HepG2 (cell line): ENCODE measurements at regions not wholly inside any gene's neighbourhood (a gene's known extent, or its start where the extent isn't known, plus 50 kb on each side); places are given as distances from the start of the nearest gene placed in this dataset.

Experiments used
- ATAC-seq: fragments of 200-7000 bp; cut with Tn5 transposase; 3 replicates; pipeline ENCODE4 v1.9.1; 2020; ENCODE audit warnings: mild to moderate bottlenecking, moderate library complexity
- BruUV-seq: library from RNA; stranded (reverse); fragments of 400-500 nt; replicated peaks from 2 replicates; lab custom pipeline; 2021; lab: Mats Ljungman, UMichigan
- CTCF ChIA-PET: fragments of 300-600 bp; formaldehyde crosslinking; extraction: SDS; loops from one replicate; lab custom pipeline; 2021; ENCODE audit warnings: low total read pairs, inconsistent platforms, low intra/inter-chr PET ratio; lab: Yijun Ruan, JAX
- POLR2A ChIA-PET: fragments of 350-600 bp; sonication (Branson Sonifier 250); formaldehyde crosslinking; loops from one replicate; lab custom pipeline; 2020; ENCODE audit warnings: antibody characterized with exemption, inconsistent platforms; lab: Yijun Ruan, JAX
- DNase-seq: peaks from one replicate; pipeline ENCODE4 v3.0.0-alpha.2; 2015; ENCODE audit warnings: low spot score
- FAIRE-seq: peaks from 3 replicates; lab custom pipeline; 2011; peaks lifted over from hg19 to GRCh38; lab: Jason Lieb, UNC
- H2AFZ ChIP-seq: one replicate; pipeline ENCODE4 v1.6.1; 2011; ENCODE audit warnings: low read length, inconsistent platforms
- H3K27ac ChIP-seq: fragments of 300-600 bp; 3 replicates; pipeline ENCODE4 v1.8.0; 2011; ENCODE audit warnings: mixed run types, mild to moderate bottlenecking, mixed read lengths, low read length, inconsistent platforms; ENCODE audit not compliant: insufficient read depth; ENCODE audit errors: extremely low read length
- H3K27me3 ChIP-seq, 2 experiments: fragments of 200-600 bp in 1 of 2; 2 replicates in 1 of 2; 3 replicates in 1 of 2; pipeline versions ENCODE4 v1.6.0 to v1.8.0; 2011; ENCODE audit warnings: low read length in 2 of 2, mild to moderate bottlenecking in 2 of 2, moderate library complexity in 2 of 2, inconsistent platforms in 1 of 2; ENCODE audit not compliant: insufficient read depth in 2 of 2, control insufficient read depth in 1 of 2
- H3K36me3 ChIP-seq, 2 experiments: fragments of 200-600 bp in 1 of 2; replicated peaks in 1 of 2; 2 replicates in 1 of 2; 3 replicates in 1 of 2; pipeline versions ENCODE4 v1.5.1 to v1.8.0; 2011; ENCODE audit warnings: low read length in 2 of 2, inconsistent platforms in 1 of 2; ENCODE audit not compliant: insufficient read depth in 2 of 2, control insufficient read depth in 1 of 2
- H3K4me1 ChIP-seq: 2 replicates; pipeline ENCODE4 v1.5.1; 2012; ENCODE audit warnings: low read length, inconsistent platforms; ENCODE audit not compliant: insufficient read depth
- H3K4me2 ChIP-seq: 2 replicates; pipeline ENCODE4 v1.6.0; 2011; ENCODE audit warnings: low read depth, low read length, inconsistent platforms
- H3K4me3 ChIP-seq, 3 experiments: fragments of 200-600 bp in 1 of 3; sonication (generic), shearing (Covaris generic) in 1 of 3; replicated peaks in 1 of 3; 2 replicates each; pipeline ENCODE4 v1.5.1; 2011 to 2016; ENCODE audit warnings: low read length in 3 of 3, inconsistent platforms in 2 of 3, low read depth in 2 of 3, mild to moderate bottlenecking in 2 of 3, control low read depth in 1 of 3, mixed read lengths in 1 of 3; ENCODE audit not compliant: insufficient read depth in 1 of 3
- H3K79me2 ChIP-seq: one replicate; pipeline ENCODE4 v1.6.1; 2011; ENCODE audit warnings: low read length, inconsistent platforms; ENCODE audit not compliant: insufficient read depth
- H3K9ac ChIP-seq: 2 replicates; pipeline ENCODE4 v1.6.0; 2011; ENCODE audit warnings: mild to moderate bottlenecking, low read depth, low read length, inconsistent platforms; ENCODE audit not compliant: insufficient read depth
- H3K9me3 ChIP-seq: 2 replicates; pipeline ENCODE4 v1.5.1; 2012; ENCODE audit warnings: mild to moderate bottlenecking, low read length
- H4K20me1 ChIP-seq: 2 replicates; pipeline ENCODE4 v1.6.0; 2011; ENCODE audit warnings: inconsistent platforms, mild to moderate bottlenecking, low read length, moderate library complexity; ENCODE audit not compliant: insufficient read depth
- ARNTL ChIP-seq: sonication (generic); formaldehyde crosslinking; IDR thresholded peaks from 2 replicates; pipeline ENCODE4 v1.4.0; 2020; ENCODE audit warnings: mild to moderate bottlenecking, missing genetic modification reagents
- CREM ChIP-seq, 2 experiments: sonication (generic) in 1 of 2; formaldehyde crosslinking in 1 of 2; IDR thresholded peaks; 2 replicates each; pipeline versions ENCODE4 v1.4.0 to v1.6.1; 2016 to 2020; ENCODE audit warnings: antibody characterized with exemption in 1 of 2, mild to moderate bottlenecking in 1 of 2, missing genetic modification reagents in 1 of 2
- EEA1 ChIP-seq: sonication (generic); formaldehyde crosslinking; IDR thresholded peaks from 2 replicates; pipeline ENCODE4 v1.5.1; 2020; ENCODE audit warnings: mild to moderate bottlenecking, missing genetic modification reagents, borderline replicate concordance
- FOSL2 ChIP-seq: sonication (generic); formaldehyde crosslinking; IDR thresholded peaks from 2 replicates; pipeline ENCODE4 v1.4.0; 2020; ENCODE audit warnings: missing genetic modification reagents
- HNRNPK ChIP-seq: fragments of 200-400 bp; formaldehyde crosslinking; IDR thresholded peaks from 2 replicates; pipeline ENCODE4 v1.6.1; 2018; ENCODE audit warnings: low read length, low read depth, moderate library complexity, mild to moderate bottlenecking; ENCODE audit not compliant: poor library complexity, severe bottlenecking
- MAZ ChIP-seq, 2 experiments: sonication (generic) in 1 of 2; formaldehyde crosslinking in 1 of 2; IDR thresholded peaks; 2 replicates each; pipeline versions ENCODE4 v1.5.0 to v1.6.1; 2012 to 2020; ENCODE audit warnings: low read depth in 2 of 2, mild to moderate bottlenecking in 2 of 2, borderline replicate concordance in 1 of 2, improper control_type of control experiment in 1 of 2, low read length in 1 of 2, missing genetic modification reagents in 1 of 2, moderate library complexity in 1 of 2
- MIXL1 ChIP-seq: IDR thresholded peaks from 2 replicates; pipeline ENCODE4 v1.6.1; 2016
- MXD4 ChIP-seq: IDR thresholded peaks from 2 replicates; pipeline ENCODE4 v1.6.1; 2016; ENCODE audit warnings: mild to moderate bottlenecking, missing biosample characterization, missing genetic modification reagents
- NCOA5 ChIP-seq: sonication (generic); formaldehyde crosslinking; IDR thresholded peaks from 2 replicates; pipeline ENCODE4 v1.4.0; 2020; ENCODE audit warnings: missing genetic modification reagents
- PAXIP1 ChIP-seq: sonication (generic); formaldehyde crosslinking; conservative IDR thresholded peaks from 2 replicates; pipeline ENCODE4 v1.4.0; 2020; ENCODE audit warnings: mild to moderate bottlenecking, missing genetic modification reagents, moderate library complexity
- TEAD2 ChIP-seq: sonication (generic); formaldehyde crosslinking; IDR thresholded peaks from 2 replicates; pipeline ENCODE4 v1.9.0; 2021; ENCODE audit warnings: missing genetic modification reagents
- ZNF569 ChIP-seq: sonication (generic); formaldehyde crosslinking; IDR thresholded peaks from 2 replicates; pipeline ENCODE4 v1.5.0; 2020; ENCODE audit warnings: mild to moderate bottlenecking, missing genetic modification reagents, moderate library complexity, borderline replicate concordance
- ZNF720 ChIP-seq: sonication (generic); formaldehyde crosslinking; IDR thresholded peaks from 2 replicates; pipeline ENCODE4 v1.4.0; 2020; ENCODE audit warnings: missing genetic modification reagents
- WGBS: methylation state at CpG from one replicate; pipeline ENCODE4 v1.1.6; 2017; ENCODE audit warnings: low lambda C conversion rate; 5-methylcytosine and 5-hydroxymethylcytosine counted together
- in situ Hi-C: cut with HindIII; loops from 2 replicates; pipeline ENCODE4 v1.10.0; 2017; ENCODE audit warnings: low pct_unique_long_range_greater_than_20kb; ENCODE audit not compliant: extremely low pct_ligation_motif_present
- intact Hi-C: fragments of 100-400 bp; cut with micrococcal nuclease; formaldehyde crosslinking; loops from one replicate; pipeline ENCODE4 v1.10.0; 2022; ENCODE audit not compliant: unreplicated experiment
- TF ChIP-seq, protein P1 (sequence below): sonication (generic); formaldehyde crosslinking; conservative IDR thresholded peaks from 2 replicates; pipeline ENCODE4 v1.4.0; 2020; ENCODE audit warnings: missing genetic modification reagents
- TF ChIP-seq, protein P2 (sequence below): sonication (generic); formaldehyde crosslinking; IDR thresholded peaks from 2 replicates; pipeline ENCODE4 v1.4.0; 2020; ENCODE audit warnings: missing genetic modification reagents

GRCh38 chr10:93180482-93180931 is 106.8 kb downstream of the CYP26A1 start:
- Histone ChIP-seq H3K27me3 (no peaks in the 10 kb centered on the region), H4K20me1 (no peaks in the 10 kb centered on the region), H3K9me3 (no peaks in the 10 kb centered on the region), H3K79me2 (no peaks in the 10 kb centered on the region), H3K4me1 (peaks cover under 1% of the 10 kb centered on the region; the same call in 1 of the 2 replicates), H3K9ac (no peak overlapping the region), H3K27ac (no peak overlapping the region), H3K4me3 (no peak overlapping the region), H3K36me3 (no peaks in the 10 kb centered on the region), H2AFZ (no peak overlapping the region), H3K4me2 (no peak overlapping the region)
- no peak for TF ChIP-seq ARNTL
- TF ChIP-seq MXD4 (CRISPR knock-in tag) = no peak
- TF ChIP-seq EEA1 (CRISPR knock-in tag) = no peak
- no peak for TF ChIP-seq TEAD2 (CRISPR knock-in tag)
- TF ChIP-seq CREM (IDR thresholded peaks at IDR 0.05) = no peak
- no peak for TF ChIP-seq CREM (CRISPR knock-in tag; IDR thresholded peaks at IDR 0.05)
- no peak for TF ChIP-seq ZNF720 (CRISPR knock-in tag)
- TF ChIP-seq, protein P1, sequence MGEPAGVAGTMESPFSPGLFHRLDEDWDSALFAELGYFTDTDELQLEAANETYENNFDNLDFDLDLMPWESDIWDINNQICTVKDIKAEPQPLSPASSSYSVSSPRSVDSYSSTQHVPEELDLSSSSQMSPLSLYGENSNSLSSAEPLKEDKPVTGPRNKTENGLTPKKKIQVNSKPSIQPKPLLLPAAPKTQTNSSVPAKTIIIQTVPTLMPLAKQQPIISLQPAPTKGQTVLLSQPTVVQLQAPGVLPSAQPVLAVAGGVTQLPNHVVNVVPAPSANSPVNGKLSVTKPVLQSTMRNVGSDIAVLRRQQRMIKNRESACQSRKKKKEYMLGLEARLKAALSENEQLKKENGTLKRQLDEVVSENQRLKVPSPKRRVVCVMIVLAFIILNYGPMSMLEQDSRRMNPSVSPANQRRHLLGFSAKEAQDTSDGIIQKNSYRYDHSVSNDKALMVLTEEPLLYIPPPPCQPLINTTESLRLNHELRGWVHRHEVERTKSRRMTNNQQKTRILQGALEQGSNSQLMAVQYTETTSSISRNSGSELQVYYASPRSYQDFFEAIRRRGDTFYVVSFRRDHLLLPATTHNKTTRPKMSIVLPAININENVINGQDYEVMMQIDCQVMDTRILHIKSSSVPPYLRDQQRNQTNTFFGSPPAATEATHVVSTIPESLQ (CRISPR knock-in tag) = no peak
- no peak for TF ChIP-seq NCOA5 (CRISPR knock-in tag)
- TF ChIP-seq, protein P2, sequence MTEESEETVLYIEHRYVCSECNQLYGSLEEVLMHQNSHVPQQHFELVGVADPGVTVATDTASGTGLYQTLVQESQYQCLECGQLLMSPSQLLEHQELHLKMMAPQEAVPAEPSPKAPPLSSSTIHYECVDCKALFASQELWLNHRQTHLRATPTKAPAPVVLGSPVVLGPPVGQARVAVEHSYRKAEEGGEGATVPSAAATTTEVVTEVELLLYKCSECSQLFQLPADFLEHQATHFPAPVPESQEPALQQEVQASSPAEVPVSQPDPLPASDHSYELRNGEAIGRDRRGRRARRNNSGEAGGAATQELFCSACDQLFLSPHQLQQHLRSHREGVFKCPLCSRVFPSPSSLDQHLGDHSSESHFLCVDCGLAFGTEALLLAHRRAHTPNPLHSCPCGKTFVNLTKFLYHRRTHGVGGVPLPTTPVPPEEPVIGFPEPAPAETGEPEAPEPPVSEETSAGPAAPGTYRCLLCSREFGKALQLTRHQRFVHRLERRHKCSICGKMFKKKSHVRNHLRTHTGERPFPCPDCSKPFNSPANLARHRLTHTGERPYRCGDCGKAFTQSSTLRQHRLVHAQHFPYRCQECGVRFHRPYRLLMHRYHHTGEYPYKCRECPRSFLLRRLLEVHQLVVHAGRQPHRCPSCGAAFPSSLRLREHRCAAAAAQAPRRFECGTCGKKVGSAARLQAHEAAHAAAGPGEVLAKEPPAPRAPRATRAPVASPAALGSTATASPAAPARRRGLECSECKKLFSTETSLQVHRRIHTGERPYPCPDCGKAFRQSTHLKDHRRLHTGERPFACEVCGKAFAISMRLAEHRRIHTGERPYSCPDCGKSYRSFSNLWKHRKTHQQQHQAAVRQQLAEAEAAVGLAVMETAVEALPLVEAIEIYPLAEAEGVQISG = no peak
- TF ChIP-seq MAZ (IDR thresholded peaks at IDR 0.05; ENCODE audit: borderline replicate concordance, low read depth, low read length) = no peak
- TF ChIP-seq MAZ (CRISPR knock-in tag; IDR thresholded peaks at IDR 0.05; ENCODE audit: low read depth) = no peak
- TF ChIP-seq FOSL2 (CRISPR knock-in tag) = no peak
- no peak for TF ChIP-seq PAXIP1
- no peak for TF ChIP-seq ZNF569 (CRISPR knock-in tag)
- no peak for TF ChIP-seq HNRNPK
- TF ChIP-seq MIXL1 (CRISPR knock-in tag) = no peak
- DNase-seq = no peak
- no peak for FAIRE-seq
- CTCF ChIA-PET = no interaction called here
- intact Hi-C loops = no loop called here
- ATAC-seq = no peak
- WGBS = 72% methylated on average over 14 of the region's 14 CpGs
- POLR2A ChIA-PET = no interaction called here
- in situ Hi-C loops = no loop called here
- no TSS peak for BruUV-seq
